BE2C (cell line): ENCODE measurements at regions not wholly inside any gene's neighbourhood (a gene's known extent, or its start where the extent isn't known, plus 50 kb on each side); places are given as distances from the start of the nearest gene placed in this dataset.
A peak's percentile ranks its signal among the peaks of the same experiment; 100 is the strongest.

Experiments
- DNase-seq: peaks from one replicate; pipeline ENCODE4 v3.0.0-alpha.2; 2020
- H3K27me3 ChIP-seq: fragments of 250-450 bp; sonication (Bioruptor Pico); 2 replicates; pipeline ENCODE4 v1.5.1; 2020; ENCODE audit warnings: mild to moderate bottlenecking
- H3K36me3 ChIP-seq: fragments of 250-450 bp; sonication (Bioruptor Pico); 2 replicates; pipeline ENCODE4 v1.5.1; 2020; ENCODE audit warnings: mild to moderate bottlenecking
- H3K4me1 ChIP-seq: fragments of 250-450 bp; sonication (Bioruptor Pico); 2 replicates; pipeline ENCODE4 v1.5.1; 2020
- H3K4me3 ChIP-seq: 2 replicates; pipeline ENCODE4 v1.5.1; 2011; ENCODE audit warnings: low read depth, low read length
- H3K9me3 ChIP-seq: fragments of 250-450 bp; sonication (Bioruptor Pico); 2 replicates; pipeline ENCODE4 v1.5.1; 2020
- TF ChIP-seq, protein P1 (sequence below): IDR thresholded peaks from 2 replicates; pipeline ENCODE4 v1.5.1; 2012; ENCODE audit warnings: mild to moderate bottlenecking, low read depth, low read length

GRCh38 chr4:44056721-44057151 is 391.9 kb downstream of the KCTD8 start:
- no peaks in the 10 kb centered on the region for H3K36me3 ChIP-seq
- peak; percentile 23 for DNase-seq
- TF ChIP-seq, protein P1, sequence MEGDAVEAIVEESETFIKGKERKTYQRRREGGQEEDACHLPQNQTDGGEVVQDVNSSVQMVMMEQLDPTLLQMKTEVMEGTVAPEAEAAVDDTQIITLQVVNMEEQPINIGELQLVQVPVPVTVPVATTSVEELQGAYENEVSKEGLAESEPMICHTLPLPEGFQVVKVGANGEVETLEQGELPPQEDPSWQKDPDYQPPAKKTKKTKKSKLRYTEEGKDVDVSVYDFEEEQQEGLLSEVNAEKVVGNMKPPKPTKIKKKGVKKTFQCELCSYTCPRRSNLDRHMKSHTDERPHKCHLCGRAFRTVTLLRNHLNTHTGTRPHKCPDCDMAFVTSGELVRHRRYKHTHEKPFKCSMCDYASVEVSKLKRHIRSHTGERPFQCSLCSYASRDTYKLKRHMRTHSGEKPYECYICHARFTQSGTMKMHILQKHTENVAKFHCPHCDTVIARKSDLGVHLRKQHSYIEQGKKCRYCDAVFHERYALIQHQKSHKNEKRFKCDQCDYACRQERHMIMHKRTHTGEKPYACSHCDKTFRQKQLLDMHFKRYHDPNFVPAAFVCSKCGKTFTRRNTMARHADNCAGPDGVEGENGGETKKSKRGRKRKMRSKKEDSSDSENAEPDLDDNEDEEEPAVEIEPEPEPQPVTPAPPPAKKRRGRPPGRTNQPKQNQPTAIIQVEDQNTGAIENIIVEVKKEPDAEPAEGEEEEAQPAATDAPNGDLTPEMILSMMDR = no peak
- no peak overlapping the region for H3K4me3 ChIP-seq
- no peaks in the 10 kb centered on the region for H3K9me3 ChIP-seq
- no peaks in the 10 kb centered on the region for H3K4me1 ChIP-seq
- no peaks in the 10 kb centered on the region for H3K27me3 ChIP-seq

DNA sequence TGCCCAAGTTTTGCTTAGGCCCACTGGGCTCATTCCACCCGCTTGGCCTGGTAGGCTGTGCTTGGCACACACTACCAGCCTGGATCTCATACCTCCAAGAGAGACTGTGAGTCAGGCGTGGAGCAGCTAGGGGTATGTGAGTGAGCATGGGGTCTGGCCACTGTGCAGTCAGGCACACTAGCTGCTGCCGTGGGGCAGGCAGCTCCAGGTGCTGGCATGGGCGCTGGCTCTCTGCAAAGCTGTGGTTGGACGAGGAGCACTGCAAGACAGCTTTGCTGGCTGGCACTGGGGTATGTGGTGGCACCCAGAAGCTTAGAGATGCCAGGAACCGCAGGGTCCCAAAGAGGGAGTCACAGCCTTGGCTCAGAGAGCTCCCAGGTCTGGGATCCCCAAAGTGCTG is 377.8 kb downstream of the KCTD8 start:
- H3K27me3 ChIP-seq = no peaks in the 10 kb centered on the region
- H3K9me3 ChIP-seq = no peaks in the 10 kb centered on the region
- TF ChIP-seq, protein P1 = no peak
- DNase-seq = no peak
- H3K4me3 ChIP-seq = no peak overlapping the region
- H3K4me1 ChIP-seq = no peaks in the 10 kb centered on the region
- H3K36me3 ChIP-seq = no peaks in the 10 kb centered on the region

- H3K27me3 ChIP-seq = no peaks in the 10 kb centered on the region
- TF ChIP-seq, protein P1 = no peak
- no peaks in the 10 kb centered on the region for H3K4me1 ChIP-seq
- H3K36me3 ChIP-seq = no peaks in the 10 kb centered on the region
- H3K4me3 ChIP-seq = no peak overlapping the region
- no peaks in the 10 kb centered on the region for H3K9me3 ChIP-seq
- DNase-seq = no peak
These were observed 376.4 kb downstream of the KCTD8 start for GRCh38 chr4:44071959-44072955.

DNA sequence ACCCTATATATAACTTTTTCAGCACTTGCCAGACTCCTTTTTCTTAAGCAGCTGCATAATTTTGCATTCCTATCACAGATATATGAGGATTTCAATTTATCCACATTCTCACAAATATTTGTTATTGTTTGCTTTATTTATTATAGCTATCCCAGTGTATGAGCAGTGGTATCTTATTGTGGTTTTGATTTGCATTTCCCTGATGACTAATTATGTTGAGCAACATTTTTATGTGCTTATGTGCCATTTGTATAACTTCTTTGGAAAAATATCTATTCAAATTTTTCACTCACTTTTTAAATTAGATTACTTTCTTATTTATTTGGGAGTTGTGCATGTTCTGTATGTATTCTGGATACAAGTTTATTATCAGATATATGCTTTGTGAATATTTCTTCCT is 361.9 kb downstream of the KCTD8 start:
- no peaks in the 10 kb centered on the region for H3K27me3 ChIP-seq
- H3K36me3 ChIP-seq = no peaks in the 10 kb centered on the region
- no peaks in the 10 kb centered on the region for H3K4me1 ChIP-seq
- DNase-seq = no peak
- TF ChIP-seq, protein P1 = no peak
- H3K4me3 ChIP-seq = no peak overlapping the region
- no peaks in the 10 kb centered on the region for H3K9me3 ChIP-seq

DNA sequence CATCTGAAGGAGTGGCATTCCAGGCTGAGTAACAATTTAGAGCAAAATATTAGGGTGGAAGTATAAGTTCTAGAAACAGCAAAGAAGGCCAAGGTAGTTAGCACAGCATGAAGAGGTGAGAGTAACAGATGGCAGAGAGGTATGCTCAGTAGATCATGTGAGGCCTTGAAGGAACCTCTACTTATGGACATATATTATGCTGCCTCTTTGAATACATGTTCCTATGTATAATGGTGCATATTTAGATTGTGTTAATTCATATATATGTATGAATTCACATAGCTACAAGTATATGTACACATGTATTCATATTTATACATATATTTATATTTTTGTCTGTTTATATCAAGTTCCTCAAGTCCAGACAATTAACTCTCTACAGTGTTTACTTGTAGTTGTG is 355.2 kb downstream of the KCTD8 start:
- Histone ChIP-seq H3K4me3 (no peak overlapping the region), H3K27me3 (no peaks in the 10 kb centered on the region), H3K9me3 (no peaks in the 10 kb centered on the region), H3K4me1 (no peaks in the 10 kb centered on the region), H3K36me3 (no peaks in the 10 kb centered on the region)
- no peak for DNase-seq
- TF ChIP-seq, protein P1 = no peak

DNA sequence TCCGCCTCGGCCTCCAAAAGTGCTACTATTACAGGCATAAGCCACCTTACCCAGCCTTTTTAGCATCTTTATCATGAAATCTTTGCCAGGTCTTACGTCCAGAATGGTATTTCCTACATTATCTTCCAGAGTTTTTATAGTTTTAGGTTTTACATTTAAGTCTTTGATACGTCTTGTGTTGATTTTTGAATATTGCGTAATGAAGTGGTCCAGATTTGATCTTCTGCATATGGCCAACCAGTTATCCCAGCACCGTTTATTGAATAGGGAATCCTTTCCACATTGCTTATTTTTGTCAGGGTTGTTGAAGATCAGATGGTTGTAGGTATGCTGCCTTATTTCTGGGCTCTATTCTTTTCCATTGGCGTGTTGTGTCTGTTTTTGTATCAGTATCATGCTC is 349.6 kb downstream of the KCTD8 start:
- no peak overlapping the region for H3K4me3 ChIP-seq
- no peaks in the 10 kb centered on the region for H3K27me3 ChIP-seq
- H3K9me3 ChIP-seq = no peaks in the 10 kb centered on the region
- TF ChIP-seq, protein P1 = no peak
- no peak for DNase-seq
- H3K36me3 ChIP-seq = no peaks in the 10 kb centered on the region
- H3K4me1 ChIP-seq = no peaks in the 10 kb centered on the region
